ENCODE measurements at regions not wholly inside any gene's neighbourhood (a gene's known extent, or its start where the extent isn't known, plus 50 kb on each side); places are given as distances from the start of the nearest gene placed in this dataset.
"Not testable (repeated sequence)": the region's sequence is repeated elsewhere in the genome, so short reads cannot be mapped to it uniquely, and the experiment has no call there.

GRCh38 chr5:138677782-138678181 is 75.4 kb upstream of the CTNNA1 start:
- no peak for TF ChIP-seq CTCF (IDR thresholded peaks at IDR 0.05; ENCODE audit: insufficient read depth, low read depth, low read length)
- DNase-seq (ENCODE audit: low read depth) = no peak
- H3K4me3 ChIP-seq (ENCODE audit: low read depth, low read length) = no peak overlapping the region

GRCh38 chr5:138676556-138677193 is 76.5 kb upstream of the CTNNA1 start:
- no peak for TF ChIP-seq CTCF (IDR thresholded peaks at IDR 0.05; ENCODE audit: insufficient read depth, low read depth, low read length)
- DNase-seq (ENCODE audit: low read depth) = no peak
- no peak overlapping the region for H3K4me3 ChIP-seq (ENCODE audit: low read depth, low read length)

GRCh38 chr5:138676002-138676401 is 77.2 kb upstream of the CTNNA1 start:
- no peak for TF ChIP-seq CTCF (IDR thresholded peaks at IDR 0.05; ENCODE audit: insufficient read depth, low read depth, low read length)
- no peak for DNase-seq (ENCODE audit: low read depth)
- H3K4me3 ChIP-seq (ENCODE audit: low read depth, low read length) = no peak overlapping the region

- TF ChIP-seq CTCF (IDR thresholded peaks at IDR 0.05; ENCODE audit: insufficient read depth, low read depth, low read length) = no peak
- no peak overlapping the region for H3K4me3 ChIP-seq (ENCODE audit: low read depth, low read length)
- DNase-seq (ENCODE audit: low read depth) = no peak
Measured at GRCh38 chr5:138668451-138669380, 84.5 kb upstream of the CTNNA1 start.

- not testable (repeated sequence) for H3K4me3 ChIP-seq (ENCODE audit: low read depth, low read length); DNase-seq (ENCODE audit: low read depth)
Measured at GRCh38 chr5:138667782-138668331, 85.4 kb upstream of the CTNNA1 start.

GRCh38 chr5:138666226-138666742 is 86.9 kb upstream of the CTNNA1 start:
- H3K4me3 ChIP-seq (ENCODE audit: low read depth, low read length) = no peak overlapping the region
- TF ChIP-seq CTCF (IDR thresholded peaks at IDR 0.05; ENCODE audit: insufficient read depth, low read depth, low read length) = no peak
- DNase-seq (ENCODE audit: low read depth) = no peak

GRCh38 chr5:138665261-138665660 is 88.0 kb upstream of the CTNNA1 start:
- no peak for TF ChIP-seq CTCF (IDR thresholded peaks at IDR 0.05; ENCODE audit: insufficient read depth, low read depth, low read length)
- no peak for DNase-seq (ENCODE audit: low read depth)
- no peak overlapping the region for H3K4me3 ChIP-seq (ENCODE audit: low read depth, low read length)

All from fibroblast of villous mesenchyme (primary cell).